ENCODE measurements at regions not wholly inside any gene's neighbourhood (a gene's known extent, or its start where the extent isn't known, plus 50 kb on each side); places are given as distances from the start of the nearest gene placed in this dataset.

GRCh38 chr1:67586596-67586995, 98.4 kb upstream of the GADD45A start:
- Mint-ChIP-seq H3K27me3 (peaks cover 30% of the 10 kb centered on the region), H3K27ac (ENCODE audit: low read depth) (no peak overlapping the region), H3K36me3 (ENCODE audit: insufficient read depth) (no peaks in the 10 kb centered on the region), H3K9me3 (no peaks in the 10 kb centered on the region), H3K4me3 (no peak overlapping the region), H3K4me1 (no peaks in the 10 kb centered on the region)
- ATAC-seq (replicated peaks; ENCODE audit: extremely low read depth, poor library complexity, severe bottlenecking) (no peak), DNase-seq (ENCODE audit: low spot score in 2 of 2) (no peak)

DNA sequence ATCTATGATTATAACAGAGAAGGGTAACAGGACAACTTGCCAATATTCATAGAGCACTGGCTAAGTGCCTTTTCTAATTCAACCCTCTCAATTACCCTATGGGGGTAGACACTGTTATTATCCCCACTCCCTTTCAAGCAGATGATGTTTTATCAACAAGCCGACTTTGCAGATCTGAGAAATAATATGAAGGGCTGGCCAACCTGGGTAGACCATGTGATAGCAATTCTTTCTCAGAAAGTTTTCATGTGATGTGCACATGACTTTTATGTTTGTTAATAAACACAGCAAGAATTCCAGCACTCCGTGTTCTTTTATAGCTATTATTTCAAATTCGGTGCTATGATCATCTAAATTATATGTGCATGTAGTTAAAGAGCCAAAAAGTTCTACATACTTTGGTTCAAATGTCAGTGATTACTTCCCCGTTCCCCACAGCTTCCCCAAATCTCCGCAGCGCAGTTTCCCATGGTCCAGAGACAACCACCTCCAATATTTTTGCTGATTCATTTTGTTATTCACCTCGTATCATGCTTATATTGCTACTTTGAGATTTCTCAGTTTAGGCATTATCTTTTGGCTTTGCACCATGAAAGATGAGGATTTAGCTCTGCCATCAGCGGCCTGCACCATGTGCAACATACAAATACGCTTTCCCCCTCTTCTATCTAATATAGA, 96.7 kb upstream of the GADD45A start:
- Mint-ChIP-seq H3K4me1 (no peaks in the 10 kb centered on the region), H3K36me3 (ENCODE audit: insufficient read depth) (no peaks in the 10 kb centered on the region), H3K4me3 (no peak overlapping the region), H3K9me3 (no peaks in the 10 kb centered on the region), H3K27ac (ENCODE audit: low read depth) (no peak overlapping the region), H3K27me3 (peaks cover 35% of the 10 kb centered on the region)
- DNase-seq (ENCODE audit: low spot score in 2 of 2) (no peak), ATAC-seq (replicated peaks; ENCODE audit: extremely low read depth, poor library complexity, severe bottlenecking) (no peak)

GRCh38 chr1:67589519-67590233, 95.3 kb upstream of the GADD45A start:
- no peak for DNase-seq (ENCODE audit: low spot score in 2 of 2)
- ATAC-seq (replicated peaks; ENCODE audit: extremely low read depth, poor library complexity, severe bottlenecking): no peak
- no peaks in the 10 kb centered on the region for H3K4me1 Mint-ChIP-seq
- no peak overlapping the region for H3K4me3 Mint-ChIP-seq
- peaks cover 35% of the 10 kb centered on the region for H3K27me3 Mint-ChIP-seq
- no peaks in the 10 kb centered on the region for H3K36me3 Mint-ChIP-seq (ENCODE audit: insufficient read depth)
- no peak overlapping the region for H3K27ac Mint-ChIP-seq (ENCODE audit: low read depth)
- H3K9me3 Mint-ChIP-seq: no peaks in the 10 kb centered on the region

DNA sequence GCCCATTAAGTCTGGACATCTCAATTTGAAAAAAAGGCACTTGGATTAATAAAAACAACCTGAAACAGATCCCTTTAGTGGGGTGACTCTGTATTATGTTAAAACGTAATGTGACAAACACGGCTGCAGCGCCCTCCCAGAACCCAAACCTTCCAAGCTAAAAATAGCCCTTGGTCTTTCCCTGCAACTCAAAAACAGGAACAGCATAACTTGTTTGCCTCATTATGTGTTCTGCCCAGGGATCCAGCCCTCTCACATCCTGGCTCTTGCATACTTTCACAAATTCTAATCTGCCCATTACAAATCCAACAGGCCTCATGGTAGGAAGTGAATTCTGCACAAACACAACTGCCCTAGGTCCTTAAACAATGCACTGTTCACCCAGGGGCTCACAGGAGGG, 94.7 kb upstream of the GADD45A start:
- no peak for ATAC-seq (replicated peaks; ENCODE audit: extremely low read depth, poor library complexity, severe bottlenecking)
- DNase-seq (ENCODE audit: low spot score in 2 of 2): no peak
- H3K27ac Mint-ChIP-seq (ENCODE audit: low read depth): no peak overlapping the region
- H3K4me1 Mint-ChIP-seq: no peaks in the 10 kb centered on the region
- H3K27me3 Mint-ChIP-seq: peaks cover 35% of the 10 kb centered on the region
- no peaks in the 10 kb centered on the region for H3K9me3 Mint-ChIP-seq
- no peaks in the 10 kb centered on the region for H3K36me3 Mint-ChIP-seq (ENCODE audit: insufficient read depth)
- H3K4me3 Mint-ChIP-seq: no peak overlapping the region

GRCh38 chr1:67594764-67595163, 90.2 kb upstream of the GADD45A start:
- Mint-ChIP-seq H3K4me1 (no peaks in the 10 kb centered on the region), H3K27me3 (peaks cover 15% of the 10 kb centered on the region), H3K9me3 (no peaks in the 10 kb centered on the region), H3K4me3 (no peak overlapping the region), H3K36me3 (ENCODE audit: insufficient read depth) (no peaks in the 10 kb centered on the region), H3K27ac (ENCODE audit: low read depth) (no peak overlapping the region)
- ATAC-seq (replicated peaks; ENCODE audit: extremely low read depth, poor library complexity, severe bottlenecking): no peak
- no peak for DNase-seq (ENCODE audit: low spot score in 2 of 2)

- no peaks in the 10 kb centered on the region for H3K36me3 Mint-ChIP-seq (ENCODE audit: insufficient read depth)
- H3K27me3 Mint-ChIP-seq: peaks cover 14% of the 10 kb centered on the region
- H3K4me3 Mint-ChIP-seq: no peak overlapping the region
- no peaks in the 10 kb centered on the region for H3K9me3 Mint-ChIP-seq
- no peaks in the 10 kb centered on the region for H3K4me1 Mint-ChIP-seq
- ATAC-seq (replicated peaks; ENCODE audit: extremely low read depth, poor library complexity, severe bottlenecking) (no peak), DNase-seq (ENCODE audit: low spot score in 2 of 2) (no peak)
- H3K27ac Mint-ChIP-seq (ENCODE audit: low read depth): no peak overlapping the region
Observed at GRCh38 chr1:67596674-67597073, 88.3 kb upstream of the GADD45A start.

GRCh38 chr1:67597336-67597735, 87.7 kb upstream of the GADD45A start:
- H3K9me3 Mint-ChIP-seq: no peaks in the 10 kb centered on the region
- H3K4me1 Mint-ChIP-seq: no peaks in the 10 kb centered on the region
- DNase-seq (ENCODE audit: low spot score in 2 of 2): no peak
- H3K4me3 Mint-ChIP-seq: no peak overlapping the region
- H3K36me3 Mint-ChIP-seq (ENCODE audit: insufficient read depth): no peaks in the 10 kb centered on the region
- no peak overlapping the region for H3K27ac Mint-ChIP-seq (ENCODE audit: low read depth)
- H3K27me3 Mint-ChIP-seq: peaks cover 15% of the 10 kb centered on the region
- ATAC-seq (replicated peaks; ENCODE audit: extremely low read depth, poor library complexity, severe bottlenecking): no peak

DNA sequence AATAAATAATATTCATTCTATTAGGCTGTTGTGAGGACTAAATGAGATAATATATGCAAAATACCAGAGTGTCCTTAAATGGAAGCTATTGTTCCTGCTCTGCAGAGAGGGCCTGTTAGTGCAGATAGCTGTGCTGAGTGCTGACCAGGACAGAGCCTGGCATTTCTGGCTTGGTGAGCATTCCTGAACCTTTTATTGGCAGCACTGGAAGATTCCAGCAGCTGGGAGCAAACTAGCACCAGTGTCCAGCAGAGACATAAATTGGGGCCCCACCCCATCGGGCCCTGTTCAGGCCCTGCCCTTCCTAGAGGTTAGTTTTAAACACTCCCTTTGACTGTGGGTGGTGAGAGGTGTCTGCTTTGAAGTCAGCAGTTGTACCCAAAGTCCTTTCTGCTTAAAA, 85.9 kb upstream of the GADD45A start:
- Mint-ChIP-seq H3K9me3 (no peaks in the 10 kb centered on the region), H3K27me3 (peaks cover 27% of the 10 kb centered on the region), H3K36me3 (ENCODE audit: insufficient read depth) (no peaks in the 10 kb centered on the region), H3K4me3 (no peak overlapping the region), H3K27ac (ENCODE audit: low read depth) (no peak overlapping the region), H3K4me1 (no peaks in the 10 kb centered on the region)
- no peak for DNase-seq (ENCODE audit: low spot score in 2 of 2)
- ATAC-seq (replicated peaks; ENCODE audit: extremely low read depth, poor library complexity, severe bottlenecking): no peak

GRCh38 chr1:67601539-67601938, 83.5 kb upstream of the GADD45A start:
- no peaks in the 10 kb centered on the region for H3K4me1 Mint-ChIP-seq
- no peaks in the 10 kb centered on the region for H3K36me3 Mint-ChIP-seq (ENCODE audit: insufficient read depth)
- H3K9me3 Mint-ChIP-seq: no peaks in the 10 kb centered on the region
- peaks cover 27% of the 10 kb centered on the region for H3K27me3 Mint-ChIP-seq
- ATAC-seq (replicated peaks; ENCODE audit: extremely low read depth, poor library complexity, severe bottlenecking) (no peak), DNase-seq (ENCODE audit: low spot score in 2 of 2) (no peak)
- no peak overlapping the region for H3K4me3 Mint-ChIP-seq
- no peak overlapping the region for H3K27ac Mint-ChIP-seq (ENCODE audit: low read depth)

DNA sequence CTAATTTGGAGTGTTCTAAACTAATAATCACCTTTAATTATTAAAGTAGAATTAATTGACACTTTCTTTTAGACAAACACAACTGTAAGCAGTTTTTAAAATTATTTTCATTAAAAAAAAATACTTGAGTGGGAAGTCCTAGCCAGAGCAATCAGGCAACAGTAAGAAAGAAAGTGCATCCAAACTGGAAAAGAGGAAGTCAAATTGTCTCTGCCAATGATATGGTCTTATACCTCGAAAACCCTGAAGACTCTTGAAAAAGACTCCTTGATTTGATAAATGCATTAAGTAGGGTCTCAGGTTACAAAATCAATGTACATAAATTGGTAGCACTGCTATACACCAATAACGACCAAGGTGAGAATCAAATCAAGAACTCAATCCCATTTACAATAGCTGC, 83.0 kb upstream of the GADD45A start:
- DNase-seq (ENCODE audit: low spot score in 2 of 2) (no peak), ATAC-seq (replicated peaks; ENCODE audit: extremely low read depth, poor library complexity, severe bottlenecking) (no peak)
- Mint-ChIP-seq H3K27ac (ENCODE audit: low read depth) (no peak overlapping the region), H3K4me1 (no peaks in the 10 kb centered on the region), H3K27me3 (peaks cover 27% of the 10 kb centered on the region), H3K36me3 (ENCODE audit: insufficient read depth) (no peaks in the 10 kb centered on the region), H3K9me3 (no peaks in the 10 kb centered on the region), H3K4me3 (no peak overlapping the region)

DNA sequence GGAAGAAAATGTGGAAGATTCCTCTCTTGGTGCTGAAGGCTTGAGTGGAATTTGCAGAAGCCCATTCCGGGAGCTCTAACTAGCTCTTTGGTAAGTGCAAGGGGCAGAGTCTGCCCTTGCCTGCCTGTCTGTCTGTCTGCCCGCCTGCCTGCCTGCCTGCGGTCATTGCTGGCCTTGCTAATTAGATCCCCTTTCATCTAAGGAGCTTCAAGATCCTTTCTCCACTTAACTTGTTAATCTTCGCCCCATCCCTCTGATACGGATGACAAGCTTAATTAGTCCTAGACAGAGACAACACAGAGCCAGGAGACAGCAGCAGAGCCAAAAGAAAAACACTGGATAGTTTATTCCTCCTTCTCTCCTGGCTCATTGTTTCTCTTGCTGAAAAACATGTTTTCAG, 80.2 kb upstream of the GADD45A start:
- ATAC-seq (replicated peaks; ENCODE audit: extremely low read depth, poor library complexity, severe bottlenecking) (no peak), DNase-seq (ENCODE audit: low spot score in 2 of 2) (no peak)
- H3K4me1 Mint-ChIP-seq: no peaks in the 10 kb centered on the region
- no peak overlapping the region for H3K27ac Mint-ChIP-seq (ENCODE audit: low read depth)
- H3K27me3 Mint-ChIP-seq: peaks cover 34% of the 10 kb centered on the region
- H3K4me3 Mint-ChIP-seq: no peak overlapping the region
- no peaks in the 10 kb centered on the region for H3K9me3 Mint-ChIP-seq
- no peaks in the 10 kb centered on the region for H3K36me3 Mint-ChIP-seq (ENCODE audit: insufficient read depth)

DNA sequence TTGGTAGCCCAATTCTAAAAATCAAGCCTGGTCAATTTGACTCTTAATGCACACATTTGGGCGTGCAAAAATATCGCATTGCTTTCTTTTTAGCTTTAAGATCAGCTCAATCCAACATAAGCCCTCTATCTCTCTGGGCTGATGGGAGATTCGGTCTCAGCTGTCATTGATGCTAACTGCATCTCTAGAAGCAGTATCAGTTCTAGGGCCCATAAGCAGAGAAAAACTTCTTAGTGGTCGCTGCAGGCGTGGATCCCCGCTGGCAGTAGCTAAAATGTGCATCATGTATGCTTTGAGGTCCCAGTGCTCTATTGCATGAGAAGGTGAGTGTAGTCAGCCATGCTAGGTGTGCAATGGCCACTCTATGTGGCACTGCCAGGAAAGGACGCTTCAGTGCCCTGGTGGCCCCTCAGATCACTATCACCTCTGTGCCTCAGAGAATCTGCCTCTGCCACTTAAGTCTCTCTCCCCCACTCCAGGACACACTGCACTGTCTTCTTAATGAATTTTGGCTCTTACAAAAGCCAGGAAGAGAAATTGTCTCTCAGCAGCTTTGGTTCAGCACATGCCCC, 79.7 kb upstream of the GADD45A start:
- Mint-ChIP-seq H3K4me1 (no peaks in the 10 kb centered on the region), H3K36me3 (ENCODE audit: insufficient read depth) (no peaks in the 10 kb centered on the region)

GRCh38 chr1:67607286-67607685, 77.7 kb upstream of the GADD45A start:
- Mint-ChIP-seq H3K36me3 (ENCODE audit: insufficient read depth) (no peaks in the 10 kb centered on the region), H3K27ac (ENCODE audit: low read depth) (no peak overlapping the region), H3K27me3 (peaks cover 30% of the 10 kb centered on the region), H3K9me3 (no peaks in the 10 kb centered on the region), H3K4me1 (no peaks in the 10 kb centered on the region), H3K4me3 (no peak overlapping the region)
- ATAC-seq (replicated peaks; ENCODE audit: extremely low read depth, poor library complexity, severe bottlenecking) (no peak), DNase-seq (ENCODE audit: low spot score in 2 of 2) (no peak)

More for the DNA sequence above, 79.7 kb upstream of the GADD45A start:
- H3K9me3 Mint-ChIP-seq: no peaks in the 10 kb centered on the region
- no peak overlapping the region for H3K4me3 Mint-ChIP-seq
- ATAC-seq (replicated peaks; ENCODE audit: extremely low read depth, poor library complexity, severe bottlenecking) (no peak), DNase-seq (ENCODE audit: low spot score in 2 of 2) (no peak)
- H3K27me3 Mint-ChIP-seq: peaks cover 39% of the 10 kb centered on the region
- no peak overlapping the region for H3K27ac Mint-ChIP-seq (ENCODE audit: low read depth)
